Prostate gland (tissue), 2 donors: ENCODE measurements at regions not wholly inside any gene's neighbourhood (a gene's known extent, or its start where the extent isn't known, plus 50 kb on each side); places are given as distances from the start of the nearest gene placed in this dataset.

Experiments used
- CTCF ChIP-seq, 4 experiments: fragments of 200-600 bp in 2 of 4; fragments of 450-650 bp in 2 of 4; sonication (generic) in 2 of 4; IDR thresholded peaks; 1 replicate in 3 of 4; 2 replicates in 1 of 4; pipeline ENCODE4 v1.5.1; 2016 to 2019; ENCODE audit warnings: antibody characterized with exemption in 4 of 4, mild to moderate bottlenecking in 2 of 4, moderate library complexity in 2 of 4
- POLR2A ChIP-seq: fragments of 450-650 bp; IDR thresholded peaks from one replicate; pipeline ENCODE4 v1.6.1; 2016; ENCODE audit warnings: antibody characterized with exemption, mild to moderate bottlenecking
- POLR2AphosphoS5 ChIP-seq: sonication (generic); formaldehyde crosslinking; IDR thresholded peaks from one replicate; pipeline ENCODE4 v1.6.1; 2017; ENCODE audit warnings: antibody characterized with exemption

GRCh38 chr1:60692031-60692430 lies 390.3 kb upstream of the NFIA start:
- TF ChIP-seq CTCF (IDR thresholded peaks at IDR 0.05), result no peak
- no peak for TF ChIP-seq POLR2A
- TF ChIP-seq POLR2AphosphoS5, result no peak
